ENCODE measurements at regions not wholly inside any gene's neighbourhood (a gene's known extent, or its start where the extent isn't known, plus 50 kb on each side); places are given as distances from the start of the nearest gene placed in this dataset.

GRCh38 chr3:65303431-65303830, 615.6 kb upstream of the ADAMTS9 start:
- Histone ChIP-seq H3K9me3 (no peaks in the 10 kb centered on the region), H3K27ac (no peak overlapping the region), H3K4me1 (no peaks in the 10 kb centered on the region), H3K36me3 (no peaks in the 10 kb centered on the region), H3K4me3 (no peak overlapping the region), H3K27me3 (no peaks in the 10 kb centered on the region)
- intact Hi-C loops (cut with DNase I; ENCODE audit: low total_unique reads): no loop called here
- no peak for TF ChIP-seq CTCF (IDR thresholded peaks at IDR 0.05)
- TF ChIP-seq POLR2AphosphoS5 (IDR thresholded peaks at IDR 0.05): no peak
- no peak for TF ChIP-seq EP300 (IDR thresholded peaks at IDR 0.05; ENCODE audit: low read depth)
- no peak for TF ChIP-seq POLR2A (IDR thresholded peaks at IDR 0.05)
- in situ Hi-C loops (cut with MboI; ENCODE audit: low pct_ligation_motif_present in 1 of 4, low pct_unique_long_range_greater_than_20kb in 1 of 4, low sequenced_read_pairs in 3 of 4): no loop called here
- 72 to 81% methylated on average over 5 to 6 of the region's 6 CpGs for WGBS, 2 donors (ENCODE audit: low coverage in 1 of 2)
- DNase-seq: no peak

- Histone ChIP-seq H3K27ac (no peak overlapping the region), H3K4me3 (no peak overlapping the region), H3K36me3 (no peaks in the 10 kb centered on the region), H3K27me3 (no peaks in the 10 kb centered on the region), H3K4me1 (no peaks in the 10 kb centered on the region), H3K9me3 (no peaks in the 10 kb centered on the region)
- DNase-seq: no peak
- no peak for TF ChIP-seq POLR2A (IDR thresholded peaks at IDR 0.05)
- TF ChIP-seq CTCF (IDR thresholded peaks at IDR 0.05): no peak
- no peak for TF ChIP-seq POLR2AphosphoS5 (IDR thresholded peaks at IDR 0.05)
- no peak for TF ChIP-seq EP300 (IDR thresholded peaks at IDR 0.05; ENCODE audit: low read depth)
- in situ Hi-C loops (cut with MboI; ENCODE audit: low pct_ligation_motif_present in 1 of 4, low pct_unique_long_range_greater_than_20kb in 1 of 4, low sequenced_read_pairs in 3 of 4) (no loop called here), intact Hi-C loops (cut with DNase I; ENCODE audit: low total_unique reads) (no loop called here)
- whole genome bisulfite sequencing, 2 donors (ENCODE audit: low coverage in 1 of 2): 35 to 52% methylated on average over 4 of the region's 4 CpGs
These were observed 603.8 kb upstream of the ADAMTS9 start for GRCh38 chr3:65291448-65292125.

GRCh38 chr3:65288776-65289175, 601.0 kb upstream of the ADAMTS9 start:
- 80 to 90% methylated on average over 1 to 4 of the region's 4 CpGs for WGBS, 2 donors (ENCODE audit: low coverage in 1 of 2)
- H3K4me1 ChIP-seq: no peaks in the 10 kb centered on the region
- H3K27ac ChIP-seq: no peak overlapping the region
- no peaks in the 10 kb centered on the region for H3K36me3 ChIP-seq
- TF ChIP-seq CTCF (IDR thresholded peaks at IDR 0.05) (no peak), EP300 (IDR thresholded peaks at IDR 0.05; ENCODE audit: low read depth) (no peak)
- intact Hi-C loops (cut with DNase I; ENCODE audit: low total_unique reads): no loop called here
- H3K9me3 ChIP-seq: no peaks in the 10 kb centered on the region
- H3K4me3 ChIP-seq: no peak overlapping the region
- DNase-seq: no peak
- H3K27me3 ChIP-seq: no peaks in the 10 kb centered on the region
- in situ Hi-C loops (cut with MboI; ENCODE audit: low pct_ligation_motif_present in 1 of 4, low pct_unique_long_range_greater_than_20kb in 1 of 4, low sequenced_read_pairs in 3 of 4): no loop called here

GRCh38 chr3:65285956-65286355, 598.2 kb upstream of the ADAMTS9 start:
- no peaks in the 10 kb centered on the region for H3K27me3 ChIP-seq
- no peak for TF ChIP-seq CTCF (IDR thresholded peaks at IDR 0.05)
- no peak for TF ChIP-seq EP300 (IDR thresholded peaks at IDR 0.05; ENCODE audit: low read depth)
- no peak for TF ChIP-seq POLR2AphosphoS5 (IDR thresholded peaks at IDR 0.05)
- no peak for TF ChIP-seq POLR2A (IDR thresholded peaks at IDR 0.05)
- intact Hi-C loops (cut with DNase I; ENCODE audit: low total_unique reads) (no loop called here), in situ Hi-C loops (cut with MboI; ENCODE audit: low pct_ligation_motif_present in 1 of 4, low pct_unique_long_range_greater_than_20kb in 1 of 4, low sequenced_read_pairs in 3 of 4) (no loop called here)
- H3K27ac ChIP-seq: no peak overlapping the region
- DNase-seq: no peak
- 67 to 76% methylated on average over 2 of the region's 2 CpGs for WGBS, 2 donors (ENCODE audit: low coverage in 1 of 2)
- H3K9me3 ChIP-seq: no peaks in the 10 kb centered on the region
- H3K4me3 ChIP-seq: no peak overlapping the region
- no peaks in the 10 kb centered on the region for H3K4me1 ChIP-seq
- H3K36me3 ChIP-seq: no peaks in the 10 kb centered on the region

All from transverse colon (tissue), 4 donors.